OCI-LY3 (cell line): ENCODE measurements at regions not wholly inside any gene's neighbourhood (a gene's known extent, or its start where the extent isn't known, plus 50 kb on each side); places are given as distances from the start of the nearest gene placed in this dataset.

Source experiments
- H2AFZ ChIP-seq: fragments of 200-600, 300-600 bp; shearing (Covaris generic); 2 replicates; pipeline ENCODE4 v1.6.0; 2014; ENCODE audit warnings: antibody characterized with exemption, low read depth, low read length
- H3K27ac ChIP-seq: fragments of 200-600, 300-600 bp; sonication (generic); 2 replicates; pipeline ENCODE4 v1.5.1; 2014; ENCODE audit warnings: mild to moderate bottlenecking, low read length, moderate library complexity, mixed read lengths
- H3K27me3 ChIP-seq: fragments of 200-600, 300-600 bp; sonication (generic); 2 replicates; pipeline ENCODE4 v1.6.1; 2014; ENCODE audit warnings: low read depth, low read length, mixed read lengths
- H3K36me3 ChIP-seq: fragments of 200-600, 300-600 bp; sonication (generic); replicated peaks from 2 replicates; pipeline ENCODE3; 2014; ENCODE audit warnings: low read depth, low read length, mixed read lengths
- H3K4me1 ChIP-seq: fragments of 300-600, 200-600 bp; sonication (generic); 2 replicates; pipeline ENCODE4 v1.6.1; 2014; ENCODE audit warnings: low read length, mixed read lengths
- H3K4me2 ChIP-seq: fragments of 200-600, 300-600 bp; sonication (generic); 2 replicates; pipeline ENCODE4 v1.6.1; 2014; ENCODE audit warnings: low read length, mixed read lengths
- H3K4me3 ChIP-seq: fragments of 300-600, 200-600 bp; sonication (generic); 2 replicates; pipeline ENCODE4 v1.5.1; 2014; ENCODE audit warnings: antibody characterized with exemption, mild to moderate bottlenecking, low read length, moderate library complexity
- H3K79me2 ChIP-seq: fragments of 300-600, 200-600 bp; shearing (Covaris generic); 2 replicates; pipeline ENCODE4 v1.6.1; 2014; ENCODE audit warnings: mild to moderate bottlenecking, low read length, mixed read lengths
- H3K9ac ChIP-seq: fragments of 300-600, 200-600 bp; shearing (Covaris generic); 2 replicates; pipeline ENCODE4 v1.6.0; 2014; ENCODE audit warnings: mild to moderate bottlenecking, low read length, moderate library complexity
- H3K9me3 ChIP-seq: fragments of 200-600, 300-600 bp; shearing (Covaris generic); 2 replicates; pipeline ENCODE4 v1.6.1; 2014; ENCODE audit warnings: low read length, mixed read lengths; ENCODE audit not compliant: insufficient read depth
- H4K20me1 ChIP-seq: fragments of 200-600, 300-600 bp; sonication (generic); 2 replicates; pipeline ENCODE4 v1.6.1; 2016; ENCODE audit warnings: low read length, mixed read lengths; ENCODE audit not compliant: insufficient read depth
- EZH2phosphoT487 ChIP-seq: fragments of 200-600 bp; shearing (Covaris generic); IDR thresholded peaks from 2 replicates; pipeline ENCODE4 v1.6.1; 2018; ENCODE audit warnings: antibody characterized with exemption, mixed run types, low read depth
- TF ChIP-seq, protein P1 (sequence below): fragments of 200-600, 300-600 bp; sonication (generic); IDR thresholded peaks from 2 replicates; pipeline ENCODE4 v1.5.1; 2014; ENCODE audit warnings: antibody characterized with exemption, low read length, low read depth

DNA sequence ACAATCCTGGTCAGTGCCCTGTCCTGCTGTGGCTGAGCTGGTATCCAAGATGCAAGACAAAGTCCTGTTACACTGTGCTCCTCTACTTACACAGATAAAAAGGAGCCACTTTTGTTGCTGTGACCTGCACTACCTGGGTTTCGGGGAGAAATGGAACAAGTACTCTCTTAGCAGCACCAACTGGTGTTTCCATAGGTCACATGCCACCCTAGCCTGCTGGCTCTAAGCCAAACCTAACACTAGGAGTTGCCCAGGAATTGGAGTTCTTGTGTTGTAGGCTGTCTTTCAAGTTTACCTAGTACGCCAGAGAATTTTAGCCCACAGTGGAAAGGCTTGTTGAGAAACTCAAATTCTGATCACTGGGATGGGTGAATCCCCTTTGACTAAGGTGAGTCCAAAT lies 727.4 kb downstream of the FAM133A start:
- H3K9me3 ChIP-seq: no peaks in the 10 kb centered on the region
- no peak overlapping the region for H3K4me2 ChIP-seq
- no peaks in the 10 kb centered on the region for H4K20me1 ChIP-seq
- no peak overlapping the region for H3K27ac ChIP-seq
- no peaks in the 10 kb centered on the region for H3K27me3 ChIP-seq
- peaks cover 10% of the 10 kb centered on the region for H3K4me1 ChIP-seq
- H3K4me3 ChIP-seq: no peak overlapping the region
- no peaks in the 10 kb centered on the region for H3K36me3 ChIP-seq
- no peak overlapping the region for H2AFZ ChIP-seq
- no peak for TF ChIP-seq EZH2phosphoT487
- TF ChIP-seq, protein P1, sequence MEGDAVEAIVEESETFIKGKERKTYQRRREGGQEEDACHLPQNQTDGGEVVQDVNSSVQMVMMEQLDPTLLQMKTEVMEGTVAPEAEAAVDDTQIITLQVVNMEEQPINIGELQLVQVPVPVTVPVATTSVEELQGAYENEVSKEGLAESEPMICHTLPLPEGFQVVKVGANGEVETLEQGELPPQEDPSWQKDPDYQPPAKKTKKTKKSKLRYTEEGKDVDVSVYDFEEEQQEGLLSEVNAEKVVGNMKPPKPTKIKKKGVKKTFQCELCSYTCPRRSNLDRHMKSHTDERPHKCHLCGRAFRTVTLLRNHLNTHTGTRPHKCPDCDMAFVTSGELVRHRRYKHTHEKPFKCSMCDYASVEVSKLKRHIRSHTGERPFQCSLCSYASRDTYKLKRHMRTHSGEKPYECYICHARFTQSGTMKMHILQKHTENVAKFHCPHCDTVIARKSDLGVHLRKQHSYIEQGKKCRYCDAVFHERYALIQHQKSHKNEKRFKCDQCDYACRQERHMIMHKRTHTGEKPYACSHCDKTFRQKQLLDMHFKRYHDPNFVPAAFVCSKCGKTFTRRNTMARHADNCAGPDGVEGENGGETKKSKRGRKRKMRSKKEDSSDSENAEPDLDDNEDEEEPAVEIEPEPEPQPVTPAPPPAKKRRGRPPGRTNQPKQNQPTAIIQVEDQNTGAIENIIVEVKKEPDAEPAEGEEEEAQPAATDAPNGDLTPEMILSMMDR: no peak
- H3K9ac ChIP-seq: no peak overlapping the region
- no peaks in the 10 kb centered on the region for H3K79me2 ChIP-seq

DNA sequence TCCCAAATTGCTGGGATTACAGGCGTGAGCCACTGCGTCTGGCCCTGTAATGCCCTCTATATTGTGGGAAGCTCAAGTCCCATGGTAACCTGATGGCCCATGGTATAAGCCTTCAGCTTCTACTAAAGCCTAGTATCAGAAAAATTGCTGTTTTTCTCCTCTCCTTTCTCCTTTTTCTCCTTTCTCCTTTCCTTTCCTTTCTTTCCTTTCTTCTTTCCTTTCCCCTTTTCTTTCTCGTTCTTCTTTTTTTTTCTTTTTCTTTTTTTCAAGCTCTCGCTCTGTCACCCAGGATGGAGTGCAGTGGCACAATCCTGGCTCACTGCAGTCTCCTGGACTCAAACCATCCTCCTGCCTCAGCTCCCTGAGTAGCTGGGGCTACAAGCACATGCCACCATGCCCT lies 740.7 kb downstream of the FAM133A start:
- no peaks in the 10 kb centered on the region for H3K4me1 ChIP-seq
- no peak overlapping the region for H3K27ac ChIP-seq
- no peaks in the 10 kb centered on the region for H3K9me3 ChIP-seq
- H2AFZ ChIP-seq: no peak overlapping the region
- no peaks in the 10 kb centered on the region for H3K79me2 ChIP-seq
- H3K4me2 ChIP-seq: no peak overlapping the region
- no peak overlapping the region for H3K9ac ChIP-seq
- H3K4me3 ChIP-seq: no peak overlapping the region
- no peaks in the 10 kb centered on the region for H4K20me1 ChIP-seq
- no peaks in the 10 kb centered on the region for H3K36me3 ChIP-seq
- TF ChIP-seq, protein P1: no peak
- no peak for TF ChIP-seq EZH2phosphoT487
- no peaks in the 10 kb centered on the region for H3K27me3 ChIP-seq

DNA sequence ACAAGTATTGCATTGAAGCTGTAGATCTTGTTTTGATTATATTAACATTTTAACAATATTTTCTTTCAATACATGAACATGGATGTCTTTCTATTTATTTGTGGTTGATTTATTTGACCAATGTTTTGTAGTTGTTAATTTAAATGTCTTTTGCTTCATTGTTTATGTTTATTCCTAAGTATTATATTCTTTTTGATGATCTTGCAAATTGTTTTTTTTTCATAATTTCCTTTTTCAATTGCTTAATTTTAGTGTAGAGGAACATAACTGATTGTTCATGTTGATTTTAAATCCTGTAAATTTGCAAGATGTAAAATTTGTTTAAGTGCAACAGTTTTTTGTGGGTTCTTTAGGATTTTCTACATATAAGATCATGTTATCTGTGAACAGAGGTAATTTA lies 744.1 kb downstream of the FAM133A start:
- no peak overlapping the region for H3K4me3 ChIP-seq
- no peaks in the 10 kb centered on the region for H3K36me3 ChIP-seq
- no peaks in the 10 kb centered on the region for H3K79me2 ChIP-seq
- H4K20me1 ChIP-seq: no peaks in the 10 kb centered on the region
- H3K27ac ChIP-seq: no peak overlapping the region
- H3K9me3 ChIP-seq: no peaks in the 10 kb centered on the region
- no peak overlapping the region for H3K9ac ChIP-seq
- TF ChIP-seq, protein P1: no peak
- TF ChIP-seq EZH2phosphoT487: no peak
- no peak overlapping the region for H2AFZ ChIP-seq
- no peaks in the 10 kb centered on the region for H3K27me3 ChIP-seq
- no peak overlapping the region for H3K4me2 ChIP-seq
- no peaks in the 10 kb centered on the region for H3K4me1 ChIP-seq

DNA sequence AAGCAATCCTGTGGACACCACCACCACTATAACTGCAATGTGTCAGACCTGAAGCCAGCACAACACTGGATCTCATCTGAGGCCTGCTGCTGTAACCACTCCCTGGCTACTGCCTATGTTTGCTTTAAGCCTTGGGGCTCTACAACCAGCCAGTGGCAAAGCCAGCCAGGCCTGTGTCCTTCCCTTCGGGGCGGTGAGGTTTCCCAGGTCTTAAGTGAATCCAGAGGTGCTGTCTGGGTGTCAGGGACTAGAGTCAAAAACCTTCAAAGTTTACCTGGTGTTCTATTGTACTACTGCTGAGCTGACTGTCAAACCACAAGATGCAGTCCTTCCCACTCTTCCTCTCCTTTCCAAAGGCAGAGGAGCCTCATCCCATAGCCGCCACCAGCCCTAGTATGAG lies 750.5 kb downstream of the FAM133A start:
- Histone ChIP-seq H3K27me3 (no peaks in the 10 kb centered on the region), H3K9me3 (no peaks in the 10 kb centered on the region), H3K36me3 (no peaks in the 10 kb centered on the region), H3K4me1 (no peaks in the 10 kb centered on the region), H3K4me2 (no peak overlapping the region), H3K4me3 (no peak overlapping the region), H3K9ac (no peak overlapping the region), H4K20me1 (no peaks in the 10 kb centered on the region), H3K27ac (no peak overlapping the region), H2AFZ (no peak overlapping the region), H3K79me2 (no peaks in the 10 kb centered on the region)
- no peak for TF ChIP-seq EZH2phosphoT487
- TF ChIP-seq, protein P1: no peak
